GM23248 (cell line): ENCODE measurements at regions not wholly inside any gene's neighbourhood (a gene's known extent, or its start where the extent isn't known, plus 50 kb on each side); places are given as distances from the start of the nearest gene placed in this dataset.

Experiments
- DNase-seq: peaks from one replicate; pipeline ENCODE4 v3.0.0-alpha.2; 2015
- H2AFZ ChIP-seq: fragments of 200-600 bp; sonication (generic); 2 replicates; pipeline ENCODE4 v1.6.1; 2016; ENCODE audit warnings: antibody characterized with exemption
- H3F3A ChIP-seq: fragments of 200-600 bp; sonication (generic); 2 replicates; pipeline ENCODE4 v1.6.1; 2016; ENCODE audit warnings: mild to moderate bottlenecking, antibody characterized with exemption, mixed run types; ENCODE audit not compliant: insufficient read depth
- H3K27ac ChIP-seq: fragments of 200-600 bp; sonication (generic); 2 replicates; pipeline ENCODE4 v1.5.1; 2016; ENCODE audit warnings: mild to moderate bottlenecking
- H3K27me3 ChIP-seq: fragments of 200-600 bp; sonication (generic); replicated peaks from 2 replicates; pipeline ENCODE4 v1.6.1; 2016; ENCODE audit warnings: mild to moderate bottlenecking; ENCODE audit not compliant: insufficient read depth
- H3K36me3 ChIP-seq: fragments of 200-600 bp; sonication (generic); 2 replicates; pipeline ENCODE4 v1.6.1; 2016; ENCODE audit warnings: low read depth, mild to moderate bottlenecking
- H3K4me1 ChIP-seq: fragments of 200-600 bp; sonication (generic); 2 replicates; pipeline ENCODE4 v1.6.1; 2016; ENCODE audit warnings: mild to moderate bottlenecking; ENCODE audit not compliant: insufficient read depth
- H3K4me2 ChIP-seq: fragments of 200-600 bp; sonication (generic); one replicate; pipeline ENCODE4 v1.6.1; 2016; ENCODE audit warnings: mild to moderate bottlenecking; ENCODE audit not compliant: unreplicated experiment
- H3K4me3 ChIP-seq: fragments of 200-600 bp; sonication (generic); 2 replicates; pipeline ENCODE4 v1.5.1; 2016; ENCODE audit warnings: mild to moderate bottlenecking
- H3K79me2 ChIP-seq: fragments of 200-600 bp; sonication (generic); 2 replicates; pipeline ENCODE4 v1.6.1; 2016; ENCODE audit warnings: mild to moderate bottlenecking; ENCODE audit not compliant: insufficient read depth
- H3K9ac ChIP-seq: fragments of 200-600 bp; sonication (generic); 2 replicates; pipeline ENCODE4 v1.6.1; 2016; ENCODE audit warnings: mild to moderate bottlenecking
- H3K9me2 ChIP-seq: fragments of 200-600 bp; sonication (generic); 2 replicates; pipeline ENCODE4 v1.6.1; 2016; ENCODE audit warnings: mixed run types, mild to moderate bottlenecking, moderate library complexity; ENCODE audit not compliant: insufficient read depth
- H3K9me3 ChIP-seq: fragments of 200-600 bp; sonication (generic); one replicate; pipeline ENCODE4 v1.6.1; 2017; ENCODE audit warnings: low read depth
- H4K20me1 ChIP-seq: fragments of 200-600 bp; sonication (generic); 2 replicates; pipeline ENCODE4 v1.6.0; 2016; ENCODE audit not compliant: insufficient read depth
- EZH2 ChIP-seq: fragments of 200-600 bp; sonication (generic); IDR thresholded peaks from 2 replicates; pipeline ENCODE4 v1.6.1; 2018; ENCODE audit warnings: antibody characterized with exemption, mild to moderate bottlenecking; ENCODE audit not compliant: insufficient read depth, poor library complexity, severe bottlenecking
- EZH2phosphoT487 ChIP-seq: fragments of 200-600 bp; sonication (generic); IDR thresholded peaks from 2 replicates; pipeline ENCODE4 v1.6.1; 2018; ENCODE audit warnings: antibody characterized with exemption, moderate library complexity, mild to moderate bottlenecking, low read depth; ENCODE audit not compliant: insufficient read depth
- WGBS, 2 experiments: methylation state at CpG; one replicate each; pipeline ENCODE4 v1.1.6; 2015 to 2017; ENCODE audit warnings: low lambda C conversion rate in 2 of 2, low coverage in 1 of 2; ENCODE audit errors: missing lambda C conversion rate in 2 of 2; 5-methylcytosine and 5-hydroxymethylcytosine counted together
- in situ Hi-C: fragments of 300-500 bp; cut with MboI; formaldehyde crosslinking; loops from 2 replicates; pipeline ENCODE4 v1.15.0; 2020

DNA sequence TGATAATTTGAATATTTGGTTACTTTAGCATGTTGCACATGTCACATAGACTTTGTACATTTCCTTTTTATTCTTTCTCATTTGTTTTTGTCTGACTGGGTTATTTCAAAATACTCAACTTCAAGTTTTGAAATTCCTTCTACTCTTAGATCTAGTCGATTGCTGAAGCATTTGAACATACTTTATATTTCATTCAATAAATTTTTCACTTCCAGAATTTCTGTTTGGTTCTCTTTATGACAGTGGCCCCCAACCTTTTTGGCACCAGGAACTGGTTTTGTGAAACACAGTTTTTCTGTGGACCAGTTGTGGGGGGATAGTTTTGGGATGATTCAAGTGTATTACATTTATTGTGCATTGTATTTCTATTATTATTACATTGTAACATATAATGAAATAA is 119.8 kb downstream of the COX7C start:
- no peak overlapping the region for H3K4me3 ChIP-seq

DNA sequence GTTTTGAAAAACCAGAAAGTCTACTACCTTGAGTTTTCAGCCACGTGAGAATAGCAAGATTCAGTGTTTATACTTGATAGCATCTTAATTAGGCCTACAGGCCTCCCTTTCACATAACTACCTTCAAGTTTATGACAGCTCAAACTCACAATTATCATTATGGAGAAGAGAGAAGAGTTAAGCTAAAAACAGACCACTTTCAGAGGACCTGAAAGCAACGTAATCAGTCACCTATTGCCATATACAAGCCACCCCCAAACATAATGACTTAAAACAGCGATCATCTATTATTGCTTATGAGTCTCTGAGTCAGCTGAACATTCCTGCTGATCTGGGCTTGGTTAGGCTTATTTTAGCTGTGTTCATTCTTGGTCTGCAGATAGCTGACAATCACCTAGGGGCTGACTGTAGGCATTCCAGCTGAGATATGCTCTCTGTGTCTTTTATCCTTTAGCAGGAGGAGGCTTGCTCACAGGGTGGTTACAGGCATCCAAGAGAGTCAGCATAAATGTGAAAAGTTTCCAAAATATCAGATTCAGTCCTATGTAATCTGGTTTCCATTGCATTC is 130.9 kb downstream of the COX7C start:
- H3K36me3 ChIP-seq: no peaks in the 10 kb centered on the region
- DNase-seq: no peak
- no peak overlapping the region for H3K4me2 ChIP-seq
- TF ChIP-seq EZH2 (no peak), EZH2phosphoT487 (no peak)
- WGBS, 2 experiments: 3 to 5% methylated on average over 3 of the region's 3 CpGs
- no peak overlapping the region for H2AFZ ChIP-seq
- no peaks in the 10 kb centered on the region for H3K9me2 ChIP-seq
- no peaks in the 10 kb centered on the region for H3F3A ChIP-seq
- H3K4me1 ChIP-seq: no peaks in the 10 kb centered on the region
- H3K27ac ChIP-seq: no peak overlapping the region
- no peak overlapping the region for H3K9ac ChIP-seq
- H4K20me1 ChIP-seq: no peaks in the 10 kb centered on the region
- H3K79me2 ChIP-seq: no peaks in the 10 kb centered on the region
- in situ Hi-C loops: no loop called here
- H3K9me3 ChIP-seq: no peaks in the 10 kb centered on the region
- no peak overlapping the region for H3K4me3 ChIP-seq
- H3K27me3 ChIP-seq: no peaks in the 10 kb centered on the region

More for the DNA sequence above, 119.8 kb downstream of the COX7C start:
- Histone ChIP-seq H3K4me2 (no peak overlapping the region), H3K9me2 (no peaks in the 10 kb centered on the region), H3K27me3 (no peaks in the 10 kb centered on the region), H3K36me3 (no peaks in the 10 kb centered on the region), H4K20me1 (no peaks in the 10 kb centered on the region), H3K4me1 (no peaks in the 10 kb centered on the region), H3F3A (no peaks in the 10 kb centered on the region), H3K9me3 (no peaks in the 10 kb centered on the region), H2AFZ (no peak overlapping the region), H3K9ac (no peak overlapping the region), H3K27ac (no peak overlapping the region), H3K79me2 (no peaks in the 10 kb centered on the region)
- in situ Hi-C loops: no loop called here
- TF ChIP-seq EZH2 (no peak), EZH2phosphoT487 (no peak)
- WGBS, 2 experiments: 8 to 9% methylated on average over 1 of the region's 1 CpG
- DNase-seq: no peak

DNA sequence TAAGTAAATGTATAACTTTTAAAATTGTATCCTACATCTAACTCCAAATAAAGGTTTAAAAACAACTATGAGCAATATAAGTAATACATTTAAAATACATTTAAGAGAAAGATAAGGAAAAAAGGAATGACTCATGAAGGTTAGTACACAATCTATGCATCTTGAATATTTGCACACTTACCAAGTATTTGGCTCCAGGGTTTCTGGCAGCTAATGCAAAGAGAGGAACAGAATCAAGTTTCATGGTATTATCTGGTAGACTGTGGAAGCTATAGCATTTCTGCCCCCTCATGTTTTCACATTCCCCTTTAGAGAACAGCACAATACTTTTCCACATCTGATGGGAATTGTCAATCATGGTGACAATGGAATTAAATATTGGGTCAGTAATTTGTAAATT is 132.1 kb downstream of the COX7C start:
- H3K27me3 ChIP-seq: no peaks in the 10 kb centered on the region
- H3K9me3 ChIP-seq: no peaks in the 10 kb centered on the region
- H3K9me2 ChIP-seq: no peaks in the 10 kb centered on the region
- H3F3A ChIP-seq: no peaks in the 10 kb centered on the region
- H3K4me1 ChIP-seq: no peaks in the 10 kb centered on the region
- H2AFZ ChIP-seq: no peak overlapping the region
- H3K4me3 ChIP-seq: no peak overlapping the region
- no peaks in the 10 kb centered on the region for H3K79me2 ChIP-seq
- TF ChIP-seq EZH2phosphoT487 (no peak), EZH2 (no peak)
- no peaks in the 10 kb centered on the region for H3K36me3 ChIP-seq
- in situ Hi-C loops: no loop called here
- no peaks in the 10 kb centered on the region for H4K20me1 ChIP-seq
- no peak overlapping the region for H3K27ac ChIP-seq
- no peak overlapping the region for H3K9ac ChIP-seq
- H3K4me2 ChIP-seq: no peak overlapping the region
- no peak for DNase-seq

DNA sequence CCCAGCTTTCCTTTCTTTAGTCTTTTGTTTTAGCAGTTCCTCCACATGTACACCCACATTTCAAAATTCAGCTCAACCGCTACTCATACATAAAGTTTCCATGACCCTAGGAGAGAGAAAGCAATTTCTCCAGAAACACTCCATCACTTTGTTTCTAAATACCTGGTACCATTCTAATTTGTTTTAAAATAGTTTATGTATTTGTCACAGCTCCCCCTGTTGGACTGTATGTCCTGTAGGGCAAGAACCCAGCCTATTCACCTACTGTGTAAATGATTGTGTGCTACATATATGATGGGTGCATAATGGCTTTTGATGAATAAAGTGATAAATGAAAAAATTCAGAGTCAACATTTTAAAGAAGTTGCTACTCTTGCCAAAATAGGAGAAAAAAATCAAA is 139.1 kb downstream of the COX7C start:
- Histone ChIP-seq H3K9me2 (no peaks in the 10 kb centered on the region), H3F3A (no peaks in the 10 kb centered on the region), H3K9ac (no peak overlapping the region), H3K27ac (no peak overlapping the region), H4K20me1 (no peaks in the 10 kb centered on the region), H3K36me3 (no peaks in the 10 kb centered on the region), H3K4me3 (no peak overlapping the region), H3K9me3 (no peaks in the 10 kb centered on the region), H3K4me2 (no peak overlapping the region), H3K27me3 (no peaks in the 10 kb centered on the region), H3K4me1 (no peaks in the 10 kb centered on the region), H3K79me2 (no peaks in the 10 kb centered on the region), H2AFZ (no peak overlapping the region)
- 65 to 66% methylated on average over 1 of the region's 1 CpG for WGBS, 2 experiments
- DNase-seq: no peak
- TF ChIP-seq EZH2phosphoT487: no peak
- no peak for TF ChIP-seq EZH2
- in situ Hi-C loops: no loop called here

DNA sequence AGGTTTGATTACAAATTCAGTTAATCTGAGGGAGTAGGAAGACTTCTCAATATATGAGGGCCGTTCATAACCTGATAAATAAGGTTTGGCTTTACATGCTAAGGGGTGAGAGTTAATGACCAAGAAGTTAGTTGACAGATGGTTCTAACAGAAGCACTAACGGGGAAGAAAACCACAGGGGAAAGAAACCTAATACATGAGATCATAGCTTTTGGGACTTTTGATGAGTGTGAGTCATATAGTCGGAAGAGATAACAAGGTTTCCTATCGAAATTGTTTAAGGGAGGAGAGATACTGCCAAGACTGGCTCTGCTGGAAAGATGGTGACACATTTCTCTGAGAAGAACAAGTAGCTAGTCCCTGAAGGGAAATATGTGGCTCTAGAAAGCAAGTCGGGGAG is 140.1 kb downstream of the COX7C start:
- in situ Hi-C loops: no loop called here
- no peak overlapping the region for H3K9ac ChIP-seq
- H3K9me3 ChIP-seq: no peaks in the 10 kb centered on the region
- H3K27ac ChIP-seq: no peak overlapping the region
- H3K79me2 ChIP-seq: no peaks in the 10 kb centered on the region
- no peaks in the 10 kb centered on the region for H3K27me3 ChIP-seq
- TF ChIP-seq EZH2 (no peak), EZH2phosphoT487 (no peak)
- DNase-seq: no peak
- H3K4me3 ChIP-seq: no peak overlapping the region
- no peaks in the 10 kb centered on the region for H3K36me3 ChIP-seq
- 2 to 5% methylated on average over 5 of the region's 5 CpGs for WGBS, 2 experiments
- no peak overlapping the region for H3K4me2 ChIP-seq
- H2AFZ ChIP-seq: no peak overlapping the region
- no peaks in the 10 kb centered on the region for H4K20me1 ChIP-seq
- H3K4me1 ChIP-seq: no peaks in the 10 kb centered on the region
- no peaks in the 10 kb centered on the region for H3K9me2 ChIP-seq
- no peaks in the 10 kb centered on the region for H3F3A ChIP-seq
